ENCODE measurements at regions not wholly inside any gene's neighbourhood (a gene's known extent, or its start where the extent isn't known, plus 50 kb on each side); places are given as distances from the start of the nearest gene placed in this dataset.
"Not testable (repeated sequence)": the region's sequence is repeated elsewhere in the genome, so short reads cannot be mapped to it uniquely, and the experiment has no call there.

GRCh38 chr3:6421666-6422445 lies 439.1 kb upstream of the GRM7 start:
- Histone ChIP-seq H3K4me3 (no peak overlapping the region), H3K27me3 (no peaks in the 10 kb centered on the region), H3K27ac (no peak overlapping the region), H3K36me3 (no peaks in the 10 kb centered on the region), H3K4me1 (no peaks in the 10 kb centered on the region), H3K9me3 (no peaks in the 10 kb centered on the region)
- no peak for TF ChIP-seq CTCF (IDR thresholded peaks at IDR 0.05)
- intact Hi-C loops (cut with DNase I; ENCODE audit: low total_unique reads): no loop called here
- DNase-seq: no peak

- TF ChIP-seq CTCF (IDR thresholded peaks at IDR 0.05) (no peak), POLR2A (IDR thresholded peaks at IDR 0.05) (no peak)
- intact Hi-C loops (cut with DNase I; ENCODE audit: low total_unique reads): no loop called here
- H3K36me3 ChIP-seq: no peaks in the 10 kb centered on the region
- no peaks in the 10 kb centered on the region for H3K27me3 ChIP-seq
- no peak for DNase-seq
- no peaks in the 10 kb centered on the region for H3K9me3 ChIP-seq
- H3K4me3 ChIP-seq: no peak overlapping the region
- no peak overlapping the region for H3K27ac ChIP-seq
- H3K4me1 ChIP-seq: no peaks in the 10 kb centered on the region
Observed at GRCh38 chr3:6425289-6425820, 435.6 kb upstream of the GRM7 start.

GRCh38 chr3:6428276-6428675 lies 432.6 kb upstream of the GRM7 start:
- H3K4me3 ChIP-seq; H3K4me1 ChIP-seq; intact Hi-C loops (cut with DNase I; ENCODE audit: low total_unique reads); DNase-seq; H3K9me3 ChIP-seq; H3K27me3 ChIP-seq; H3K36me3 ChIP-seq; H3K27ac ChIP-seq: not testable (repeated sequence)

- no peak for DNase-seq
- TF ChIP-seq POLR2A (IDR thresholded peaks at IDR 0.05) (no peak), CTCF (IDR thresholded peaks at IDR 0.05) (no peak)
- Histone ChIP-seq H3K27me3 (no peaks in the 10 kb centered on the region), H3K4me3 (no peak overlapping the region), H3K27ac (no peak overlapping the region), H3K36me3 (no peaks in the 10 kb centered on the region), H3K9me3 (no peaks in the 10 kb centered on the region), H3K4me1 (no peaks in the 10 kb centered on the region)
- intact Hi-C loops (cut with DNase I; ENCODE audit: low total_unique reads): no loop called here
Observed at GRCh38 chr3:6435951-6436350, 425.0 kb upstream of the GRM7 start.

- no peaks in the 10 kb centered on the region for H3K36me3 ChIP-seq
- no peak for TF ChIP-seq POLR2A (IDR thresholded peaks at IDR 0.05)
- TF ChIP-seq CTCF (IDR thresholded peaks at IDR 0.05): no peak
- no peaks in the 10 kb centered on the region for H3K27me3 ChIP-seq
- H3K4me1 ChIP-seq: no peaks in the 10 kb centered on the region
- H3K27ac ChIP-seq: no peak overlapping the region
- no peak overlapping the region for H3K4me3 ChIP-seq
- no peak for DNase-seq
- intact Hi-C loops (cut with DNase I; ENCODE audit: low total_unique reads): no loop called here
- H3K9me3 ChIP-seq: no peaks in the 10 kb centered on the region
Observed at GRCh38 chr3:6437631-6438030, 423.3 kb upstream of the GRM7 start.
